ENCODE measurements at regions not wholly inside any gene's neighbourhood (a gene's known extent, or its start where the extent isn't known, plus 50 kb on each side); places are given as distances from the start of the nearest gene placed in this dataset.

GRCh38 chr7:86978808-86979506, 80.5 kb downstream of the ELAPOR2 start:
- intact Hi-C loops (cut with DNase I): no loop called here
- TF ChIP-seq CTCF (IDR thresholded peaks at IDR 0.05): no peak
- H3K4me3 ChIP-seq: no peak overlapping the region
- H3K9me3 ChIP-seq: no peaks in the 10 kb centered on the region
- peak overlapping the region; percentile 54 for H3K27ac ChIP-seq
- H3K27me3 ChIP-seq: no peaks in the 10 kb centered on the region
- peaks cover 3% of the 10 kb centered on the region for H3K4me1 ChIP-seq
- no peak for DNase-seq
- no peaks in the 10 kb centered on the region for H3K36me3 ChIP-seq
- H3K9ac ChIP-seq (ENCODE audit: low read depth in 2 of 2, low read length in 2 of 2): peak overlapping the region in 1 of 2 donors; percentile 23

- intact Hi-C loops (cut with DNase I): no loop called here
- H3K4me1 ChIP-seq: peaks cover 3% of the 10 kb centered on the region
- H3K9me3 ChIP-seq: no peaks in the 10 kb centered on the region
- no peak overlapping the region for H3K27ac ChIP-seq
- TF ChIP-seq CTCF (IDR thresholded peaks at IDR 0.05): no peak
- H3K27me3 ChIP-seq: no peaks in the 10 kb centered on the region
- no peaks in the 10 kb centered on the region for H3K36me3 ChIP-seq
- DNase-seq: no peak
- no peak overlapping the region for H3K9ac ChIP-seq (ENCODE audit: low read depth in 2 of 2, low read length in 2 of 2)
- H3K4me3 ChIP-seq: no peak overlapping the region
Observed at GRCh38 chr7:86976958-86977357, 82.5 kb downstream of the ELAPOR2 start.

- H3K4me1 ChIP-seq: peaks cover 3% of the 10 kb centered on the region
- no peak overlapping the region for H3K9ac ChIP-seq (ENCODE audit: low read depth in 2 of 2, low read length in 2 of 2)
- H3K36me3 ChIP-seq: no peaks in the 10 kb centered on the region
- no peaks in the 10 kb centered on the region for H3K9me3 ChIP-seq
- TF ChIP-seq CTCF (IDR thresholded peaks at IDR 0.05): no peak
- DNase-seq: no peak
- intact Hi-C loops (cut with DNase I): no loop called here
- H3K4me3 ChIP-seq: no peak overlapping the region
- H3K27ac ChIP-seq: no peak overlapping the region
- H3K27me3 ChIP-seq: no peaks in the 10 kb centered on the region
Observed at GRCh38 chr7:86975914-86976313, 83.5 kb downstream of the ELAPOR2 start.

- DNase-seq: no peak
- H3K4me3 ChIP-seq: no peak overlapping the region
- TF ChIP-seq CTCF (IDR thresholded peaks at IDR 0.05): no peak
Observed at GRCh38 chr7:86975449-86975848, 84.0 kb downstream of the ELAPOR2 start.

GRCh38 chr7:86972072-86972471, 87.4 kb downstream of the ELAPOR2 start:
- H3K4me3 ChIP-seq: no peak overlapping the region
- H3K4me1 ChIP-seq: peaks cover 9% of the 10 kb centered on the region
- no peaks in the 10 kb centered on the region for H3K36me3 ChIP-seq
- H3K27ac ChIP-seq: no peak overlapping the region
- no peak overlapping the region for H3K9ac ChIP-seq (ENCODE audit: low read depth in 2 of 2, low read length in 2 of 2)
- no peaks in the 10 kb centered on the region for H3K9me3 ChIP-seq
- TF ChIP-seq CTCF (IDR thresholded peaks at IDR 0.05): no peak
- no peaks in the 10 kb centered on the region for H3K27me3 ChIP-seq
- intact Hi-C loops (cut with DNase I): no loop called here
- DNase-seq: no peak

More at GRCh38 chr7:86975449-86975848, 84.0 kb downstream of the ELAPOR2 start:
- Histone ChIP-seq H3K36me3 (no peaks in the 10 kb centered on the region), H3K9me3 (no peaks in the 10 kb centered on the region), H3K4me1 (peaks cover 3% of the 10 kb centered on the region), H3K9ac (ENCODE audit: low read depth in 2 of 2, low read length in 2 of 2) (no peak overlapping the region), H3K27me3 (no peaks in the 10 kb centered on the region), H3K27ac (no peak overlapping the region)
- intact Hi-C loops (cut with DNase I): no loop called here
